Psoas muscle (tissue), 7 donors: ENCODE measurements at regions not wholly inside any gene's neighbourhood (a gene's known extent, or its start where the extent isn't known, plus 50 kb on each side); places are given as distances from the start of the nearest gene placed in this dataset.
"Not testable (repeated sequence)": the region's sequence is repeated elsewhere in the genome, so short reads cannot be mapped to it uniquely, and the experiment has no call there.

Experiments
- ATAC-seq, 4 donors: fragments of 200-7000 bp; cut with Tn5 transposase; one replicate each; pipeline ENCODE4 v1.9.1; 2020; ENCODE audit warnings: moderate library complexity in 3 of 4, mild to moderate bottlenecking in 2 of 4
- DNase-seq, 2 donors: peaks; one replicate each; pipeline ENCODE4 v3.0.0-alpha.2; 2020
- H3K27ac ChIP-seq: fragments of 200-600 bp; one replicate; pipeline ENCODE4 v1.8.0; 2022
- H3K27me3 ChIP-seq, 3 donors: fragments of 200-600 bp in 1 of 3; one replicate each; pipeline versions ENCODE4 v1.6.1 to v1.8.0; 2013 to 2022; ENCODE audit warnings: low read length in 2 of 3, mild to moderate bottlenecking in 2 of 3, moderate library complexity in 1 of 3; ENCODE audit not compliant: insufficient read depth in 3 of 3
- H3K36me3 ChIP-seq, 2 donors: fragments of 200-600 bp in 1 of 2; one replicate each; pipeline versions ENCODE4 v1.6.1 to v1.8.0; 2013 to 2022; ENCODE audit warnings: low read depth in 1 of 2, mild to moderate bottlenecking in 1 of 2, moderate library complexity in 1 of 2; ENCODE audit not compliant: insufficient read depth in 1 of 2
- H3K4me1 ChIP-seq: fragments of 200-600 bp; one replicate; pipeline ENCODE4 v1.8.0; 2022
- H3K4me3 ChIP-seq: fragments of 200-600 bp; one replicate; pipeline ENCODE4 v1.8.0; 2022; ENCODE audit warnings: mild to moderate bottlenecking
- H3K9me3 ChIP-seq: fragments of 200-600 bp; one replicate; pipeline ENCODE4 v1.8.0; 2022
- WGBS, 3 donors: extraction: QIAGEN DNeasy Blood & Tissue Kit; methylation state at CpG; one replicate each; pipeline versions ENCODE4 v1.1.6 to v1.1.7; 2013; 5-methylcytosine and 5-hydroxymethylcytosine counted together
- intact Hi-C, 2 donors: fragments of 100-400 bp; cut with DNase I; formaldehyde crosslinking; loops; one replicate each; pipeline versions ENCODE4 v1.11.0 to v1.14.2; 2022
- donor health status: healthy with polysubstance abuse.
- donor health status: DM: no; HTN: no; CAD: no; lungs with moderate emphysema.
- donor health status: Bipolar disorder and iron deficiency.
- donor health status: healthy.
- donor health status: DM: yes; HTN: yes; CAD: no.
- donor health status: DM: no; HTN: no; CAD: no.
- donor health status: DM: yes; HTN: yes; CAD: no.

GRCh38 chr2:87674729-87675128 is 73.2 kb upstream of the PLGLB2 start:
- intact Hi-C loops, H3K27ac ChIP-seq, H3K4me1 ChIP-seq, H3K9me3 ChIP-seq, H3K36me3 ChIP-seq, ATAC-seq, H3K4me3 ChIP-seq, DNase-seq, H3K27me3 ChIP-seq: not testable (repeated sequence)
- 86 to 100% (median 100%) methylated on average over 1 of the region's 2 CpGs for WGBS, 3 donors

DNA sequence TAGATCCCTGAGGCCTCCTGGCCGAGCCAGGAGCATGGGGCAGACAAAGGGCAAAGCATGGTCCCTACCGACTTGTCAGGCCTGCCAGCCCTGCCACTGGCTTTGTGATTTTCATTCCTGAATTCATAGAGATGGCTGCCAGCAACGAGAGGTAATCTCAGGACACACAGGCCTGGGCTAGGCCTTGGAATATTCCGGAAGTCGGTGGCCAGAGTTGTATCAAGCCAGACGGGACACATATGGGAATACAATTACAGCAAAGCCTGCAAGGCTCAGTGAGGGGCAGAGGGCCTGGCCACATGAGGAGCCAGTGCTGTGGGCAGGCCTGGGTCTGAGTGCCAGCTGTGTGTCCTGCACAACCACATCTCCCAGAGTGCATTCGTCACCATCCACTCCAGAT is 72.4 kb upstream of the PLGLB2 start:
- ATAC-seq: peak in 3 of 4 donors; percentile 32 to 52 (median 51)

DNA sequence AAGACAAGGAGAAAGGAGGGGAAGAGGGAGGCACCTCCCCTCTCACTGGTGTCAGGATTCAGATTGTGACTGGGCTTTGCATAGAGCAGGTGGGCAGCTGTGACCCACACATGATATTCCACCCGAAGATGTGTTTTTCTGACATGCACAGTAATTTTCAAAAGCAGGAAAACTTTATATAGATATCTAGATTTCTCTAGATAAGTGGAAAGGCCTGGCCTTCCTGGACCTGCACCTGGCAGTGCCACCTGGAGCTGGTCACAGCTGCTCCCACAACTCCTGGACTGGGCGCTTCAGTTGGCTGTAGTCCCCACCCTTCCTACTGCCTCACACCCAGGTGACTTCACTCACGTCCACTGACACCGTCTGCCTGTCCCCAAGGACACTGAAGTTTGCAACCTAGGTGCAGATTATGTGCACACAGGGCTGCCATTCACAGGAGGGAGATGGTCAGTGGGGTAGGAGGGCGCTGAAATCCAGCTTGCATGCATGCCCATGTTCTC is 70.4 kb upstream of the PLGLB2 start:
- H3K4me3 ChIP-seq, DNase-seq, H3K4me1 ChIP-seq, H3K9me3 ChIP-seq, H3K27me3 ChIP-seq, H3K27ac ChIP-seq, ATAC-seq, H3K36me3 ChIP-seq, intact Hi-C loops: not testable (repeated sequence)
- 62 to 81% (median 67%) methylated on average over 1 of the region's 5 CpGs for WGBS, 3 donors

More for the DNA sequence above, 72.4 kb upstream of the PLGLB2 start:
- H3K36me3 ChIP-seq, H3K4me3 ChIP-seq, DNase-seq, intact Hi-C loops, H3K27ac ChIP-seq, H3K9me3 ChIP-seq, H3K4me1 ChIP-seq, H3K27me3 ChIP-seq: not testable (repeated sequence)
- WGBS, 3 donors: 11 to 29% (median 13%) methylated on average over 2 to 5 of the region's 7 CpGs

GRCh38 chr2:87678742-87679173 is 69.1 kb upstream of the PLGLB2 start:
- intact Hi-C loops, H3K4me3 ChIP-seq, H3K4me1 ChIP-seq, ATAC-seq, H3K36me3 ChIP-seq, H3K27ac ChIP-seq, DNase-seq, H3K27me3 ChIP-seq, H3K9me3 ChIP-seq: not testable (repeated sequence)
- WGBS, 3 donors: 88 to 92% (median 89%) methylated on average over 3 to 4 of the region's 6 CpGs

DNA sequence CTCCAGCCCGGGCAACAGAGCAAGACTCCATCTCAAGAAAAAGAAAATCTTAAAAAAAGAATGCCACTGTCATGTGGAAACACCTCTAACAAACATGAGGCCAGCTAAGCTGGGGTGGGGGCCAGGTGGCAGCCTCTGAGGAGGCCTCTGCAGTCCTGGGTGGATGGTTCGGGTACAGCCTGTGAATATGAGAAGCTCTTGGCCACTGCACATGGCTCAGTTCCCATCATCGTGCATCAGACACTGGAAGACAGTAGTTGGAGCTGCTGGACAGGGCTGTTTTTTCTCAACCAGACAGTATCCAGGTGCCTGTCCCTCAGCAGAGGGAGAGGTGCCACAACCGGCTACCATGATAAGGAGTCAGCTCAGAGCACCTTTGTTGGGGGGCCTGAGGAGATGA is 67.9 kb upstream of the PLGLB2 start:
- H3K4me3 ChIP-seq, H3K27ac ChIP-seq, DNase-seq, H3K4me1 ChIP-seq, intact Hi-C loops, H3K9me3 ChIP-seq, H3K27me3 ChIP-seq, H3K36me3 ChIP-seq: not testable (repeated sequence)
- 14 to 31% (median 20%) methylated on average over 1 to 2 of the region's 4 CpGs for WGBS, 3 donors
- ATAC-seq: peak in 2 of 4 donors; percentile 52 to 58

DNA sequence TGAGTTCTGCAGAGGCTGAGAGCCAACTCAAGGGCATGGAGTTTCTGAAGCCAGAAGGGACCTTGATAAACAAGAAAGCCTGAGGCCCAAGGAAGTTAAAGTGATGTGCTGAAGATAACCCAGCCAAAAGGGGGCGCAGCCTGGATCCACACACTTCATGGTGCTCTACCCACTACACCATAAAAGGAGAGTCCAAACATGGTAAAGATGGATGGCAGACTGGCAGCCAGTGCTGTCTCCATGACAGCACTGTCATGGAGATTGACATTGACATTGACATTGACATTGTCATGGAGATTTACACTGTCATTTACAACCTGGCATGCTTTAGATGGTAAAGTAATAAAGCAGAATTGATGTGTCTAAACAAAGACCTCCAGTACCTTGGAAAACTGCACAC is 67.2 kb upstream of the PLGLB2 start:
- not testable (repeated sequence) for H3K27me3 ChIP-seq

DNA sequence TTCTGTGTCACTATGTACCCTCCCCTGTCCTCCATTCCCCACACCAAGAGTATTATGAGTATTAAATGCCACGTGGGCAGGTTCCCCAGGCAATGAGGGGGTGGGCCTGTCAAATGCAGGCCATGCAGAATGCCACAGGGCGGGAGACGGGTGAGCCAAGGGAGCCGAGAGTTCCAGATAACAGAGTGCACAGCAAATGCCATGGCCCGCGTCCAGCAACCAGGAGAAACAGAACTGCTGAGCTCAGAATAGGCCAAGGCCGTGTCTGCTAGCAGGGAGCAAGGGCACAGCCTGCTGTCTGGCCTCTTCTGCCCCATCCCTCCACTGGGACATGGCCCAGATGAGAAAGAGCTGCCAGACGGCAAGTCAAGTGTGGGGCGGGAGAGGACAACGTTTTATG is 64.4 kb upstream of the PLGLB2 start:
- H3K4me3 ChIP-seq, H3K36me3 ChIP-seq, intact Hi-C loops, H3K27ac ChIP-seq, H3K9me3 ChIP-seq, H3K27me3 ChIP-seq, H3K4me1 ChIP-seq: not testable (repeated sequence)
- ATAC-seq (peak; percentile 92 to 97 (median 95)), DNase-seq (peak; percentile 41 to 79)
- WGBS, 3 donors: 8 to 28% (median 22%) methylated on average over 5 to 10 of the region's 10 CpGs

More for the DNA sequence above, 67.2 kb upstream of the PLGLB2 start:
- ATAC-seq, H3K36me3 ChIP-seq, H3K27ac ChIP-seq, intact Hi-C loops, H3K4me1 ChIP-seq, H3K4me3 ChIP-seq, H3K9me3 ChIP-seq, DNase-seq: not testable (repeated sequence)
- 100% methylated on average over 1 of the region's 1 CpG for WGBS, 3 donors

DNA sequence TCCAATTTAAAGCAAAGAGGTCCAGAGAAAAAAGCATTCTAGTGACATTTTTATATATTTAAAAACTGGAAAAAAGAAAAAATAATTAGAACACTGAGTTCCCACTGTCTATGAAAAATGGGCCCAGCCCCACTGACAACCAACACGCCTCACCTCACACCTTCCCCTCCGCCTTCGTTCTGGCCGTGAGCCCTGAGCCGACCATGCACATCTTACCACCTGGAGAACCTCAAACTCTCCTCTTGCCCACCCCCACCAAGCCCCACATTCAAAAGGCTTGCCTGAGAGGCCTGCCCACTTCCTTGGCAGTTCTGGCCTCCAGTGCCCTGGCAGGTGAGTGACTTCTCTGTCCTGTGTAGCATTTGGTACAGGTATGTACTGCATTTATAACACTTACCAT is 63.9 kb upstream of the PLGLB2 start:
- H3K27me3 ChIP-seq, ATAC-seq, DNase-seq, H3K27ac ChIP-seq, H3K36me3 ChIP-seq, intact Hi-C loops, H3K4me3 ChIP-seq, H3K4me1 ChIP-seq, H3K9me3 ChIP-seq: not testable (repeated sequence)
- WGBS, 3 donors: 86 to 88% (median 87%) methylated on average over 5 of the region's 5 CpGs

DNA sequence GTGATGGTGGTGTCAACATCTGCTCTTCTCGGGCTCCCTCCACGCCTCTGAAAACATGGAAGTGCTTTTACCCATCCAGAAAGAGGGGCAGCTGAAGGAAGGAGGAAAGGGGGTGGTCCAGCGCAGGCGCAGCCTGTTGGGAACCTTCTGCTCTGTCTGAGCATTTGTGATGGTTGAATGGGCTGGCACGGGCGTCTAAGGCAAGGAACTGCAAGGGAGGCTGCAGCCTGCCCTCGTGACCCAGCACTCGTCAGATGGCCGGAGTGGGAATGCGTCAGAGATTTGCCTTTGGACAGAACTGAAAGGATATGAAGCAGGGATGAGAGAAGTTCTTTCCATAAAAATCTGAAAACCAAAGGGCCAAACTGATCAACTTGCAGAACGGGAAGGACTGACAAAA is 62.3 kb upstream of the PLGLB2 start:
- WGBS, 3 donors: 62 to 68% (median 65%) methylated on average over 8 to 9 of the region's 11 CpGs
- H3K27ac ChIP-seq, H3K36me3 ChIP-seq, ATAC-seq, H3K4me3 ChIP-seq, intact Hi-C loops, H3K27me3 ChIP-seq, DNase-seq, H3K4me1 ChIP-seq, H3K9me3 ChIP-seq: not testable (repeated sequence)

GRCh38 chr2:87686873-87687549 is 60.9 kb upstream of the PLGLB2 start:
- H3K36me3 ChIP-seq, H3K27me3 ChIP-seq, H3K4me1 ChIP-seq, H3K9me3 ChIP-seq, H3K27ac ChIP-seq, DNase-seq, H3K4me3 ChIP-seq, intact Hi-C loops, ATAC-seq: not testable (repeated sequence)
- WGBS, 3 donors: no CpG with 5 or more reads among the region's 7 CpGs

- H3K36me3 ChIP-seq, H3K27ac ChIP-seq, H3K27me3 ChIP-seq, DNase-seq, H3K9me3 ChIP-seq, H3K4me1 ChIP-seq, intact Hi-C loops, H3K4me3 ChIP-seq, ATAC-seq: not testable (repeated sequence)
- 75 to 84% (median 76%) methylated on average over 3 to 4 of the region's 7 CpGs for WGBS, 3 donors
These were observed 60.2 kb upstream of the PLGLB2 start for GRCh38 chr2:87687550-87688270.
